OCI-LY3 (cell line): ENCODE measurements at regions not wholly inside any gene's neighbourhood (a gene's known extent, or its start where the extent isn't known, plus 50 kb on each side); places are given as distances from the start of the nearest gene placed in this dataset.

Experiments used
- H2AFZ ChIP-seq: fragments of 200-600, 300-600 bp; shearing (Covaris generic); 2 replicates; pipeline ENCODE4 v1.6.0; 2014; ENCODE audit warnings: antibody characterized with exemption, low read depth, low read length
- H3K27ac ChIP-seq: fragments of 200-600, 300-600 bp; sonication (generic); 2 replicates; pipeline ENCODE4 v1.5.1; 2014; ENCODE audit warnings: mild to moderate bottlenecking, low read length, moderate library complexity, mixed read lengths
- H3K27me3 ChIP-seq: fragments of 200-600, 300-600 bp; sonication (generic); 2 replicates; pipeline ENCODE4 v1.6.1; 2014; ENCODE audit warnings: low read depth, low read length, mixed read lengths
- H3K36me3 ChIP-seq: fragments of 200-600, 300-600 bp; sonication (generic); replicated peaks from 2 replicates; pipeline ENCODE3; 2014; ENCODE audit warnings: low read depth, low read length, mixed read lengths
- H3K4me1 ChIP-seq: fragments of 300-600, 200-600 bp; sonication (generic); 2 replicates; pipeline ENCODE4 v1.6.1; 2014; ENCODE audit warnings: low read length, mixed read lengths
- H3K4me2 ChIP-seq: fragments of 200-600, 300-600 bp; sonication (generic); 2 replicates; pipeline ENCODE4 v1.6.1; 2014; ENCODE audit warnings: low read length, mixed read lengths
- H3K4me3 ChIP-seq: fragments of 300-600, 200-600 bp; sonication (generic); 2 replicates; pipeline ENCODE4 v1.5.1; 2014; ENCODE audit warnings: antibody characterized with exemption, mild to moderate bottlenecking, low read length, moderate library complexity
- H3K79me2 ChIP-seq: fragments of 300-600, 200-600 bp; shearing (Covaris generic); 2 replicates; pipeline ENCODE4 v1.6.1; 2014; ENCODE audit warnings: mild to moderate bottlenecking, low read length, mixed read lengths
- H3K9ac ChIP-seq: fragments of 300-600, 200-600 bp; shearing (Covaris generic); 2 replicates; pipeline ENCODE4 v1.6.0; 2014; ENCODE audit warnings: mild to moderate bottlenecking, low read length, moderate library complexity
- H3K9me3 ChIP-seq: fragments of 200-600, 300-600 bp; shearing (Covaris generic); 2 replicates; pipeline ENCODE4 v1.6.1; 2014; ENCODE audit warnings: low read length, mixed read lengths; ENCODE audit not compliant: insufficient read depth
- H4K20me1 ChIP-seq: fragments of 200-600, 300-600 bp; sonication (generic); 2 replicates; pipeline ENCODE4 v1.6.1; 2016; ENCODE audit warnings: low read length, mixed read lengths; ENCODE audit not compliant: insufficient read depth
- EZH2phosphoT487 ChIP-seq: fragments of 200-600 bp; shearing (Covaris generic); IDR thresholded peaks from 2 replicates; pipeline ENCODE4 v1.6.1; 2018; ENCODE audit warnings: antibody characterized with exemption, mixed run types, low read depth
- TF ChIP-seq, protein P1 (sequence below): fragments of 200-600, 300-600 bp; sonication (generic); IDR thresholded peaks from 2 replicates; pipeline ENCODE4 v1.5.1; 2014; ENCODE audit warnings: antibody characterized with exemption, low read length, low read depth

DNA sequence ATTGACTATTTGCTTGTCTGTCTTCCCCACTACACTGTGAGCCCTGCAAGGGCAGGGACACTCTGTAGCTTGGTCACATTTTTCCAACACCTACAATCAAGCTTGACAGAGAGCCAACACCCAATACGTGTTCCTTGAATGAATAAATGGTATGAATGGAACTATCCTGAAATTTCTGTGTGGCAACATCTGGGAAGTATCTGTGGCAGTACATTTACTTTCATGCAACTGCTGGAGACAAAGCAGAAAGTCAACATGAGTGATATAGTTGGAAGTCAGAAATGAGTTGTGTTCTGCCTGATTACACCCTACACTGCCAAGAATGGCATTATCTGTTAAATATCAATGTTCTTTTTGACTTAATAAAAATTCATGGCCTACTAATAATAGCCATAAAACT is 343.5 kb upstream of the F9 start:
- H3K79me2 ChIP-seq: no peaks in the 10 kb centered on the region
- no peak overlapping the region for H3K9ac ChIP-seq
- no peak overlapping the region for H3K27ac ChIP-seq
- H3K27me3 ChIP-seq: no peaks in the 10 kb centered on the region
- H4K20me1 ChIP-seq: no peaks in the 10 kb centered on the region
- no peak overlapping the region for H2AFZ ChIP-seq
- no peaks in the 10 kb centered on the region for H3K4me1 ChIP-seq
- no peak overlapping the region for H3K4me2 ChIP-seq
- TF ChIP-seq, protein P1, sequence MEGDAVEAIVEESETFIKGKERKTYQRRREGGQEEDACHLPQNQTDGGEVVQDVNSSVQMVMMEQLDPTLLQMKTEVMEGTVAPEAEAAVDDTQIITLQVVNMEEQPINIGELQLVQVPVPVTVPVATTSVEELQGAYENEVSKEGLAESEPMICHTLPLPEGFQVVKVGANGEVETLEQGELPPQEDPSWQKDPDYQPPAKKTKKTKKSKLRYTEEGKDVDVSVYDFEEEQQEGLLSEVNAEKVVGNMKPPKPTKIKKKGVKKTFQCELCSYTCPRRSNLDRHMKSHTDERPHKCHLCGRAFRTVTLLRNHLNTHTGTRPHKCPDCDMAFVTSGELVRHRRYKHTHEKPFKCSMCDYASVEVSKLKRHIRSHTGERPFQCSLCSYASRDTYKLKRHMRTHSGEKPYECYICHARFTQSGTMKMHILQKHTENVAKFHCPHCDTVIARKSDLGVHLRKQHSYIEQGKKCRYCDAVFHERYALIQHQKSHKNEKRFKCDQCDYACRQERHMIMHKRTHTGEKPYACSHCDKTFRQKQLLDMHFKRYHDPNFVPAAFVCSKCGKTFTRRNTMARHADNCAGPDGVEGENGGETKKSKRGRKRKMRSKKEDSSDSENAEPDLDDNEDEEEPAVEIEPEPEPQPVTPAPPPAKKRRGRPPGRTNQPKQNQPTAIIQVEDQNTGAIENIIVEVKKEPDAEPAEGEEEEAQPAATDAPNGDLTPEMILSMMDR: no peak
- TF ChIP-seq EZH2phosphoT487: no peak
- no peaks in the 10 kb centered on the region for H3K9me3 ChIP-seq
- H3K4me3 ChIP-seq: no peak overlapping the region
- H3K36me3 ChIP-seq: no peaks in the 10 kb centered on the region

DNA sequence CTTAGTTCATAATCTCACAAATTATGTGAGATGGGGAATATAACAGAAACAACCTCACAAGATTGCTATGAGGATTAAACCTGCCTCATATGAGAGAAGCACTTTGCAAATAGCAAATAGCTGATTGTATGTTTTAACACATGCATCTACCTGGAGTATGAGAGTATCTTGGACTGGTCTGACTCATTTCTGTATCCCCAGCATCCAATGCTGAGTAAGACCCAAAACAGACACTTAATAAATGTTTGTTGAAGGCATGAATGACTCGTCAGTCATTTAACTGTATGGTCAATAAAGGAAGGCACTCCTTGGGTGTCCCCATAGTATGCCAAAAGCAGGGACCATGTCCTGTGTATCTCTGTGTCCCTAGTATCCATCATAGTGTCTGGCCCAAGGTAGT is 350.9 kb upstream of the F9 start:
- Histone ChIP-seq H3K79me2 (no peaks in the 10 kb centered on the region), H3K9ac (no peak overlapping the region), H3K4me3 (no peak overlapping the region), H3K4me1 (peaks cover 13% of the 10 kb centered on the region), H3K36me3 (no peaks in the 10 kb centered on the region), H2AFZ (no peak overlapping the region), H4K20me1 (no peaks in the 10 kb centered on the region), H3K27ac (no peak overlapping the region), H3K9me3 (no peaks in the 10 kb centered on the region), H3K4me2 (0 out of 2 replicates have a peak overlapping the region, but pooled peaks have one; percentile 7), H3K27me3 (no peaks in the 10 kb centered on the region)
- TF ChIP-seq EZH2phosphoT487: no peak
- TF ChIP-seq, protein P1: no peak

DNA sequence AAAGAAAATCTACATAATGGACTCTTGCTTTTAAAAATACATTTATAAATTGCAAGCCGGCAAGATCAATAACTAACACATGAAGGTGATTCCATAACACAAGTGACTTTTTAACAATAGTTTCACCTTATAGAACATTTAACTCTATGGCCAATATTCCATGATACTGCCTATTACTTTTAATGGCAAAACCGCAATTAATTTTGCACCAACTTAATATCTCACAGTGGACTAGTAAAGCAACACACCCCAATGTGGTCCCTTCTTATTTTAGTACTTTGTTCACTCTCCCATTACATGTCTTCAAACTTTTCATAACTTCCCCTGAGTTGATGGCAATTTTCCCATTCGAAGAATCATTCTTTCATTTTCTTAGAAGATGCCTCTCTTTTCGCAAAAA is 351.6 kb upstream of the F9 start:
- no peak overlapping the region for H3K27ac ChIP-seq
- H3K4me2 ChIP-seq: no peak overlapping the region
- no peak overlapping the region for H3K9ac ChIP-seq
- H3K79me2 ChIP-seq: no peaks in the 10 kb centered on the region
- no peaks in the 10 kb centered on the region for H3K9me3 ChIP-seq
- TF ChIP-seq EZH2phosphoT487: no peak
- TF ChIP-seq, protein P1: no peak
- no peaks in the 10 kb centered on the region for H3K36me3 ChIP-seq
- no peak overlapping the region for H3K4me3 ChIP-seq
- H2AFZ ChIP-seq: no peak overlapping the region
- H3K4me1 ChIP-seq: peaks cover 13% of the 10 kb centered on the region
- no peaks in the 10 kb centered on the region for H3K27me3 ChIP-seq
- no peaks in the 10 kb centered on the region for H4K20me1 ChIP-seq

DNA sequence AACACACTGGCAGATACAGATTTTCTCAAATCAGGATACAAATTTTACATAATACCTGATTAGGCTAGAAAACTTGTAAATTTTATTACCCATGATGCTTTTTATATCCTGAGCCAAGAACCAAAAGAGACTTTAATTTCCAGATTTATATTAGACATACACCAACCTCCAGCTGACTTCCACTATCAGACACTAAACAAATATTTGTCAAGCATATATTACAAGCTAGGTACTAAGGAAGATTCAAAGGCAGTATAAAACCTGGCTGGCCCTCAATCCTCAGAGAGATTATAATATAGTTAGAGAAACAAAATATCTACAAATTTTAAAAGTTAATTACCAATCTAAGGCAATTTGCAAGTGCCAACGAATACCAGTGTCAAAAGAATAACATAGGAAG is 357.8 kb upstream of the F9 start:
- Histone ChIP-seq H3K4me3 (no peak overlapping the region), H3K4me1 (no peaks in the 10 kb centered on the region), H3K36me3 (no peaks in the 10 kb centered on the region), H3K27ac (no peak overlapping the region), H3K79me2 (no peaks in the 10 kb centered on the region), H3K9me3 (no peaks in the 10 kb centered on the region), H4K20me1 (no peaks in the 10 kb centered on the region), H3K9ac (no peak overlapping the region), H2AFZ (no peak overlapping the region), H3K4me2 (no peak overlapping the region), H3K27me3 (no peaks in the 10 kb centered on the region)
- TF ChIP-seq EZH2phosphoT487: no peak
- TF ChIP-seq, protein P1: no peak
